Fibroblast of lung (primary cell): ENCODE measurements at regions not wholly inside any gene's neighbourhood (a gene's known extent, or its start where the extent isn't known, plus 50 kb on each side); places are given as distances from the start of the nearest gene placed in this dataset.

Source experiments
- CTCF ChIP-seq, 2 donors: IDR thresholded peaks in 1 of 2; conservative IDR thresholded peaks in 1 of 2; 1 replicate in 1 of 2; 2 replicates in 1 of 2; pipeline ENCODE4 v1.5.1; 2011 to 2012; ENCODE audit warnings: low read length in 2 of 2, control low read depth in 1 of 2, inconsistent platforms in 1 of 2, low read depth in 1 of 2, mild to moderate bottlenecking in 1 of 2
- EZH2 ChIP-seq: IDR thresholded peaks from 2 replicates; pipeline ENCODE4 v1.5.1; 2012; ENCODE audit warnings: low read length, control low read depth, mild to moderate bottlenecking; ENCODE audit errors: missing control alignments

DNA sequence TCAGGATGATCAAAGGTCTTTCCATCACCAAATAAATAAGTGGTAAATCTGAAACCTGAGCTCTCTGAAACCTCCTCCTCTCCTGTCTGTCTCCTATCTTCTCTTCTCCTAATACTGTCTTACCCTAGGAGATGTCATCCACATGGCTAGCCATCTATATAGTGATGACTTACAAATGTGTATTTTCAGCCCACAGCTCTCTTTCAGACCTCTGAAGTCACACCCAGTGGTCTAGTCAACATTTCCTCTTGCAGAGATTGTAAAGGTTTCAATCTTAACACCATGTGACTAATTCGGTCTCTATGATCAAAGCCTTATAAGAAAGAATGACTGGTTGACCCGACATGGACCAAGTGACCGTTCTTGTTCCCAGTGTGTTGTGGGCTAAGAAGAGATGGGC is 63.1 kb upstream of the DPT start:
- TF ChIP-seq CTCF (conservative IDR thresholded peaks at IDR 0.05 in 1 of 2, IDR thresholded peaks at IDR 0.05 in 1 of 2; ENCODE audit: low read depth in 1 of 2, low read length in 2 of 2) (no peak), EZH2 (no peak)
